ENCODE measurements at regions not wholly inside any gene's neighbourhood (a gene's known extent, or its start where the extent isn't known, plus 50 kb on each side); places are given as distances from the start of the nearest gene placed in this dataset.

DNA sequence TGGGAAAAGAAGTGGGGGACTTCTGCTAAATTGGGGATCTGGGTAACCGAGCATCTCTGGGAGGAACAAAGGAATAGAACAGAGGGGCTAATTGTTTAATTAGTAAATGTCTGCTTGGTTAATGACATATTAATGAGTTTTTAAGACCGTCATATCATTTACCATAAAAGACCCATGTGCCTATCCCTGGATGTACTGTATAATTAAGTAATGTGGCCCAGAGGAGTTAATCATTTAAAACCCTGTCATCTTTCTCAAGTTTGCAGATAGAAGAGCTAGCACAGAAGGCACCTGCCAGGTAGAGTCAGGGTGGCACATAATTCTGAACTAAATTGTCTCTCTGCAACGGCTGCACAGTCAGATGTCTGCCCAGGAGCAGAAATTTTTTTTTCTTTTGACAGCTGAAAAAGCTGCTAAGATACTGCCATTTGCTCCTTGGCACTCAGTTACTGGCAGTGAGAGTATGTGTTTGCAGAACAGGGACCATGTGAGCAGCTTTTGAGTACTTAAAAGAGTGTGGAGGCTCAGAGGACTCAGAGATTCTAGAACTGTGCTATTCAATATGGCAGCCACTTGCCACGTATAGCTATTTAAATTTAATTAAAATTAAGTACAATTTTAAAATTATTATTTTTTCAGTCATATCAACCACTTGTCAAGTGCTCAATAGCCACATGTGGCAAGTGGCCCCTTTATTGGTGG is 202.7 kb upstream of the SLC35B3 start:
- no peaks in the 10 kb centered on the region for H3K79me2 ChIP-seq (ENCODE audit: insufficient read depth, low read length)
- H4K8ac ChIP-seq (replicated peaks; ENCODE audit: insufficient read length, low read depth, low read length) = no peak overlapping the region
- no peak overlapping the region for H2AK5ac ChIP-seq (ENCODE audit: insufficient read length, low read length)
- DNase-seq = no peak
- H3T11ph ChIP-seq (ENCODE audit: low read length) = no peak overlapping the region
- H2AFZ ChIP-seq (ENCODE audit: low read length) = no peak overlapping the region
- no peak overlapping the region for H3K4me2 ChIP-seq (ENCODE audit: insufficient read depth, insufficient read length, low read length)
- TF ChIP-seq, protein P1, sequence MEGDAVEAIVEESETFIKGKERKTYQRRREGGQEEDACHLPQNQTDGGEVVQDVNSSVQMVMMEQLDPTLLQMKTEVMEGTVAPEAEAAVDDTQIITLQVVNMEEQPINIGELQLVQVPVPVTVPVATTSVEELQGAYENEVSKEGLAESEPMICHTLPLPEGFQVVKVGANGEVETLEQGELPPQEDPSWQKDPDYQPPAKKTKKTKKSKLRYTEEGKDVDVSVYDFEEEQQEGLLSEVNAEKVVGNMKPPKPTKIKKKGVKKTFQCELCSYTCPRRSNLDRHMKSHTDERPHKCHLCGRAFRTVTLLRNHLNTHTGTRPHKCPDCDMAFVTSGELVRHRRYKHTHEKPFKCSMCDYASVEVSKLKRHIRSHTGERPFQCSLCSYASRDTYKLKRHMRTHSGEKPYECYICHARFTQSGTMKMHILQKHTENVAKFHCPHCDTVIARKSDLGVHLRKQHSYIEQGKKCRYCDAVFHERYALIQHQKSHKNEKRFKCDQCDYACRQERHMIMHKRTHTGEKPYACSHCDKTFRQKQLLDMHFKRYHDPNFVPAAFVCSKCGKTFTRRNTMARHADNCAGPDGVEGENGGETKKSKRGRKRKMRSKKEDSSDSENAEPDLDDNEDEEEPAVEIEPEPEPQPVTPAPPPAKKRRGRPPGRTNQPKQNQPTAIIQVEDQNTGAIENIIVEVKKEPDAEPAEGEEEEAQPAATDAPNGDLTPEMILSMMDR (conservative IDR thresholded peaks at IDR 0.05) = no peak
- no peak overlapping the region for H3K56ac ChIP-seq (ENCODE audit: insufficient read length, low read depth, low read length)
- H2BK120ac ChIP-seq (ENCODE audit: low read depth, low read length, poor library complexity, severe bottlenecking) = no peak overlapping the region
- H3K18ac ChIP-seq (ENCODE audit: insufficient read length, low read depth, low read length) = no peak overlapping the region
- H3K4me3 Mint-ChIP-seq = no peak overlapping the region
- H3K23me2 ChIP-seq (ENCODE audit: insufficient read length, low read depth, low read length, poor library complexity, severe bottlenecking) = no peaks in the 10 kb centered on the region
- WGBS (ENCODE audit: extremely low coverage, insufficient read length, low lambda C conversion rate) = no CpG with 5 or more reads among the region's 4 CpGs
- H2BK15ac ChIP-seq (ENCODE audit: low read depth, low read length) = no peak overlapping the region
- H3K14ac ChIP-seq (ENCODE audit: insufficient read depth, low read length) = no peak overlapping the region
- no peaks in the 10 kb centered on the region for H3K4me1 ChIP-seq (ENCODE audit: insufficient read depth, low read length)
- no peak overlapping the region for H3K27ac Mint-ChIP-seq
- no peaks in the 10 kb centered on the region for H3K27me3 ChIP-seq (ENCODE audit: insufficient read depth, low read length)
- no peak overlapping the region for H4K5ac ChIP-seq (ENCODE audit: insufficient read length, low read depth, low read length)
- no peaks in the 10 kb centered on the region for H3K9me3 ChIP-seq (ENCODE audit: control insufficient read depth, low read depth, low read length)
- H3K23ac ChIP-seq (ENCODE audit: insufficient read length, low read depth, low read length) = no peak overlapping the region
- H3K4me1 Mint-ChIP-seq = peaks cover 3 to 14% of the 10 kb centered on the region in 2 experiments; a peak in 2 of 4 replicates
- no peak overlapping the region for H2BK12ac ChIP-seq (ENCODE audit: insufficient read length, low read depth, low read length)
- no peak overlapping the region for H3K9ac ChIP-seq (ENCODE audit: extremely low read depth, insufficient read length, low read length)
- H4K91ac ChIP-seq (ENCODE audit: insufficient read length, low read depth, low read length) = no peak overlapping the region
- no peak overlapping the region for H3K27ac ChIP-seq (ENCODE audit: insufficient read length, low read depth, low read length)
- no peaks in the 10 kb centered on the region for H4K20me1 ChIP-seq (ENCODE audit: control insufficient read depth, insufficient read depth, insufficient read length)
- no peak overlapping the region for H2BK20ac ChIP-seq (ENCODE audit: low read depth, low read length, poor library complexity, severe bottlenecking)
- H3K4ac ChIP-seq (ENCODE audit: low read depth, low read length) = no peak overlapping the region
- H3K27me3 Mint-ChIP-seq (ENCODE audit: low read depth) = no peaks in the 10 kb centered on the region
- no peak overlapping the region for H2BK5ac ChIP-seq (ENCODE audit: insufficient read length, low read length)
- no peaks in the 10 kb centered on the region for H3K36me3 Mint-ChIP-seq (ENCODE audit: insufficient read depth in 1 of 3, low read depth in 3 of 3)
- H3K9me3 Mint-ChIP-seq = no peaks in the 10 kb centered on the region
- no peaks in the 10 kb centered on the region for H3K79me1 ChIP-seq (ENCODE audit: insufficient read depth, low read depth, low read length, poor library complexity, severe bottlenecking)

Data from H9 (cell line).